ENCODE measurements at regions not wholly inside any gene's neighbourhood (a gene's known extent, or its start where the extent isn't known, plus 50 kb on each side); places are given as distances from the start of the nearest gene placed in this dataset.

GRCh38 chr16:8373676-8374431 is 216.5 kb downstream of the TMEM114 start:
- DNase-seq = no peak

- DNase-seq = no peak
These were observed 218.2 kb downstream of the TMEM114 start for GRCh38 chr16:8372141-8372540.

GRCh38 chr16:8370374-8371270 is 219.7 kb downstream of the TMEM114 start:
- no peak for DNase-seq

GRCh38 chr16:8358937-8359336 is 231.4 kb downstream of the TMEM114 start:
- DNase-seq = no peak

- DNase-seq = no peak
These were observed 234.6 kb downstream of the TMEM114 start for GRCh38 chr16:8355675-8356074.

- no peak for DNase-seq
These were observed 244.0 kb downstream of the TMEM114 start for GRCh38 chr16:8346294-8346693.

- no peak for DNase-seq
These were observed 248.0 kb downstream of the TMEM114 start for GRCh38 chr16:8342276-8342675.

GRCh38 chr16:8330761-8331160 is 259.6 kb downstream of the TMEM114 start:
- DNase-seq = no peak

- DNase-seq = no peak
These were observed 264.1 kb downstream of the TMEM114 start for GRCh38 chr16:8326232-8326631.

GRCh38 chr16:8323153-8323552 is 267.2 kb downstream of the TMEM114 start:
- DNase-seq = no peak

- DNase-seq = no peak
These were observed 270.2 kb downstream of the TMEM114 start for GRCh38 chr16:8320131-8320530.

GRCh38 chr16:8310816-8311215 is 279.5 kb downstream of the TMEM114 start:
- no peak for DNase-seq

- no peak for DNase-seq
These were observed 280.0 kb downstream of the TMEM114 start for GRCh38 chr16:8310323-8310722.

- no peak for DNase-seq
These were observed 285.1 kb downstream of the TMEM114 start for GRCh38 chr16:8305201-8305600.

GRCh38 chr16:8299635-8300034 is 290.7 kb downstream of the TMEM114 start:
- no peak for DNase-seq

GRCh38 chr16:8295513-8296237 is 294.6 kb downstream of the TMEM114 start:
- DNase-seq = no peak

GRCh38 chr16:8293413-8293812 is 296.9 kb downstream of the TMEM114 start:
- DNase-seq = no peak

- DNase-seq = no peak
These were observed 298.0 kb downstream of the TMEM114 start for GRCh38 chr16:8292271-8292670.

GRCh38 chr16:8286348-8286747 is 304.0 kb downstream of the TMEM114 start:
- DNase-seq = no peak

GRCh38 chr16:8283195-8283594 is 307.1 kb downstream of the TMEM114 start:
- DNase-seq = no peak

- DNase-seq = no peak
These were observed 312.2 kb downstream of the TMEM114 start for GRCh38 chr16:8278031-8278580.

- DNase-seq = no peak
These were observed 319.0 kb downstream of the TMEM114 start for GRCh38 chr16:8271344-8271743.

GRCh38 chr16:8262299-8262698 is 328.0 kb downstream of the TMEM114 start:
- DNase-seq = no peak
